ENCODE measurements at regions not wholly inside any gene's neighbourhood (a gene's known extent, or its start where the extent isn't known, plus 50 kb on each side); places are given as distances from the start of the nearest gene placed in this dataset.

DNA sequence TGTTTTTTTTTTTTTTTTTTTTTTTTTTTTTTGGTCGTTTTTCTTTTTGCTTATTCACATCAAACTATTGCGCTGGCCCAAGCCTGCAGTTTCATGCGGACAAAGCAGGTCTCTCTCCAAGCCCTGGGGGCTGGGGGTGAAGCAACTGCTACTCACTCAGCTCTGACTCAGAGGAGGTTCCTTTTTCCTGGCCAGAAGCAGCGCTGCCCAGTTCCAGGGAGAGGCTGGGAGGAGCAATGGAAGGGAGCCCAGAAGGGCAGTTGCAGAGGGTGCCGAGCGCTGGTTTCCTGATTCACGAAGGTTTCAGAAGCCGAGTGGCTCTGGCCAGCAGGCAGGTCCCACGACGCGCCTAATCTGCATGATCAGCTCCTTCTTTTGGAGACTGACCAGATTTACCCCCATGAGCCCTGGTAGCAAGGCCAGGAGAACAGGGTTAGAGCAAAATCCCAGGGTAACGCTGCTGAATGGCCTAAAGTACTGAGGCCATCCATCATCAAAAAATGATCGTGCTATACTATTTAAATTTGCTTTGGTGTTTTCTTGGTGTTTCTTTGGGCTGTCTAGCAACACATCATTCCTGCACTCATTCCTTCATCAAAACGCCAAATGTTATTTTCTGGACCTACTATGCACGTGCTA, 144.7 kb upstream of the SOX9 start:
- H3K4me3 ChIP-seq (ENCODE audit: low read depth, low read length): no peak overlapping the region
- no peaks in the 10 kb centered on the region for H3K27me3 ChIP-seq (ENCODE audit: control insufficient read depth, insufficient read depth, low read length)
- no peaks in the 10 kb centered on the region for H3K36me3 ChIP-seq (ENCODE audit: control insufficient read depth, insufficient read depth, low read length)
- DNase-seq (ENCODE audit: low read depth): peak; percentile 63
- TF ChIP-seq, protein P1, sequence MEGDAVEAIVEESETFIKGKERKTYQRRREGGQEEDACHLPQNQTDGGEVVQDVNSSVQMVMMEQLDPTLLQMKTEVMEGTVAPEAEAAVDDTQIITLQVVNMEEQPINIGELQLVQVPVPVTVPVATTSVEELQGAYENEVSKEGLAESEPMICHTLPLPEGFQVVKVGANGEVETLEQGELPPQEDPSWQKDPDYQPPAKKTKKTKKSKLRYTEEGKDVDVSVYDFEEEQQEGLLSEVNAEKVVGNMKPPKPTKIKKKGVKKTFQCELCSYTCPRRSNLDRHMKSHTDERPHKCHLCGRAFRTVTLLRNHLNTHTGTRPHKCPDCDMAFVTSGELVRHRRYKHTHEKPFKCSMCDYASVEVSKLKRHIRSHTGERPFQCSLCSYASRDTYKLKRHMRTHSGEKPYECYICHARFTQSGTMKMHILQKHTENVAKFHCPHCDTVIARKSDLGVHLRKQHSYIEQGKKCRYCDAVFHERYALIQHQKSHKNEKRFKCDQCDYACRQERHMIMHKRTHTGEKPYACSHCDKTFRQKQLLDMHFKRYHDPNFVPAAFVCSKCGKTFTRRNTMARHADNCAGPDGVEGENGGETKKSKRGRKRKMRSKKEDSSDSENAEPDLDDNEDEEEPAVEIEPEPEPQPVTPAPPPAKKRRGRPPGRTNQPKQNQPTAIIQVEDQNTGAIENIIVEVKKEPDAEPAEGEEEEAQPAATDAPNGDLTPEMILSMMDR (IDR thresholded peaks at IDR 0.05; ENCODE audit: insufficient read depth, low read length, poor library complexity, severe bottlenecking): no peak

DNA sequence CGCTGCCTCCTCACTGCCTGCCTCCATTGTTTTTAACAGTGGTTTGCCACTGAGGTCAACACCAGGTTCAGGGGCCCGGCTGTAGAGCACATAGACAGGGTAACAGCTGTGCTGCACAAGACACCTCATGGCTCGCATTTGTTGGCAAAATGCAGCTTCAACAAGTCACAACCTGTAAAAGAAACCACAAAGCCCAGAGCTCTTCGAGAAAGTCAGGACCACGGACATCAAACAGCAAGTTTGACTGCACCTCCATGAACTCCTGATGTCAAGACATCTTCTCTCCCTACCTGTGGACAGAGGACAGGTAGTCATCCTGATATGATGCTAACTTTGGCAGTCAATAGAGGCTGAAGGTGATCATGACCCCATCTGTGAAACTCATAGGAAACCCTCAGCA, 142.4 kb upstream of the SOX9 start:
- DNase-seq (ENCODE audit: low read depth): no peak

DNA sequence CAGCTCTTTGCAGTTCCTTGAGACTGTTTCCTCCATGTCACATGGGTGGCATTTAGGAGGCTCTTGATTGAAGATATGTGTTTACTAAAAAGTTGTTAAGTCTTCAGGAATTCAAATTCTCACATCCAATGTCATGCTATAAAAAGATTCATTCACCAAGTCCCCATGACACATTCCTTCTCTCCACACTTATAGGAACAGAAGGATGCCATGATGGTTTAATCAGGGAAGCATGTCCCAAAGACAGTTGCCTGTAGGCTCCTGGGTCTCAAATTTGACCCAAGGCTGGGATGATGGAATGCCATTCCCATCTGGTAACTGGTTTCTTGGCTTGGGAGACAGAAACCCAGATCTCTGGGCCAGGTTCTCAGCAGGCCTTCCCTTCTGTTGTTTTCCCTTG, 140.6 kb upstream of the SOX9 start:
- TF ChIP-seq, protein P1 (IDR thresholded peaks at IDR 0.05; ENCODE audit: insufficient read depth, low read length, poor library complexity, severe bottlenecking): no peak
- no peaks in the 10 kb centered on the region for H3K27me3 ChIP-seq (ENCODE audit: control insufficient read depth, insufficient read depth, low read length)
- DNase-seq (ENCODE audit: low read depth): no peak
- H3K36me3 ChIP-seq (ENCODE audit: control insufficient read depth, insufficient read depth, low read length): no peaks in the 10 kb centered on the region
- H3K4me3 ChIP-seq (ENCODE audit: low read depth, low read length): no peak overlapping the region

More for the DNA sequence above, 142.4 kb upstream of the SOX9 start:
- no peak overlapping the region for H3K4me3 ChIP-seq (ENCODE audit: low read depth, low read length)
- no peaks in the 10 kb centered on the region for H3K36me3 ChIP-seq (ENCODE audit: control insufficient read depth, insufficient read depth, low read length)
- H3K27me3 ChIP-seq (ENCODE audit: control insufficient read depth, insufficient read depth, low read length): no peaks in the 10 kb centered on the region
- TF ChIP-seq, protein P1 (IDR thresholded peaks at IDR 0.05; ENCODE audit: insufficient read depth, low read length, poor library complexity, severe bottlenecking): no peak

DNA sequence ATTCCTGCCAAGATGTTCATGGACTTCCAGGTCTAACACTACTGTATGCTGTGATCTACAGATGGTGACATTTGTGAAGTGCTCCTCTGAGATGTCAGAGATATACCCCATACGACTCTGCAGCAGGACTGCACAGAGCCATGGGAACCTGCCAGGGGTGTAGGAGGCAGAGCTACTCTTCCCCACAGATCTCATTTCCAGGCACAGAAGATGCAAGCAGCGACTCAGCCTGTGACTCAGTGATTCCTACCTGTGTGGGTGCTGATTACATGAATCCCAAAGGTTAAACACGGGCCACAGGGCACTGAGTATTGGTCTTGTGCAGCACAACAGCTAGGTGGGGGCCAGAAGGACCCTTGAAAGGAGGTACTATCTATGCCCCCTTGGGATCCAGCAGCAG, 137.0 kb upstream of the SOX9 start:
- DNase-seq (ENCODE audit: low read depth): no peak
- TF ChIP-seq, protein P1 (IDR thresholded peaks at IDR 0.05; ENCODE audit: insufficient read depth, low read length, poor library complexity, severe bottlenecking): no peak
- Histone ChIP-seq H3K36me3 (ENCODE audit: control insufficient read depth, insufficient read depth, low read length) (no peaks in the 10 kb centered on the region), H3K27me3 (ENCODE audit: control insufficient read depth, insufficient read depth, low read length) (no peaks in the 10 kb centered on the region), H3K4me3 (ENCODE audit: low read depth, low read length) (no peak overlapping the region)

DNA sequence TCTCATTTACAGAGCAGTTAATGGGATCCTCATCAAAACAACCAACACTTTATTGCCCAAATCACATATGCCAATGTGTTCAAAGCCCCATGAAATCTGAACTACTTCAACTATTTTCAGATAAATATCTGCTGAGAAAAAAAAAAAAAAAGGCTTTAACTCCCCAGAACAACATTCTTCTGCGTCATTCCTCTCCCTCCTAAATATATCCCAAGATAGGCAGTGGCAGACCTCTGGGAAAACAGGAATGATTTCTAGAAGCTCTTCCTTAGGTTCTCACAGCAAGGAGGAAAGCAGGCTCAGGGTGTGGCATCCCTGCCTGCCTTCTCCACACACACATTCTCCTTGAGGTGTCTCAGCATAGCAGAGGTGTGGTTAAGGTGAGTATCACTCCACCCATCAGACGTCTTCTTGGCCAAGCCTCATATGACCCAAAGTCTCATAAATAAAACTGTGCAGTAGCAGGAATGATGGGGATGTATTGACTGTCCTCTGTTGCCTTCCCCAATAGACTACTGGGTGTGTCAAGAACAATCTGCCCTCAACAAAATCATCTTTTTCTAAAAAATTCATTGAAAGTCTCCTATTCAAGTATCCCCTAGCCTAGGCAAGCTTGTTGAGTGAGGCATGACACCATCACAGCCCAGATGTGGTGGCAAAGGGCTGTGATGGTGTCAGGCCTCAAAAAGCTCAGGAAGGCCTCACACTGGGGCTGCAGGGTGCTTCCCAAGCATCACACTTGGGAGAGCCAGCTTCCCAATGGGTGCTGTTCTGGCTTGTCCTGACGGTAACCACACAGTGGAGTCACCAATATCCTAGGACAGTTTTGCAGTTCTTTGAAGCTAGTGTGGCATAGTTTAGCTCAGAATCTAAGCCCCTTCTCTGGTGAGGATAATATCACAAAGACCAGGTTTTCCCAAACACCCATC, 135.4 kb upstream of the SOX9 start:
- Histone ChIP-seq H3K36me3 (ENCODE audit: control insufficient read depth, insufficient read depth, low read length) (no peaks in the 10 kb centered on the region), H3K27me3 (ENCODE audit: control insufficient read depth, insufficient read depth, low read length) (no peaks in the 10 kb centered on the region), H3K4me3 (ENCODE audit: low read depth, low read length) (no peak overlapping the region)
- TF ChIP-seq, protein P1 (IDR thresholded peaks at IDR 0.05; ENCODE audit: insufficient read depth, low read length, poor library complexity, severe bottlenecking): no peak
- no peak for DNase-seq (ENCODE audit: low read depth)
